ENCODE measurements at regions not wholly inside any gene's neighbourhood (a gene's known extent, or its start where the extent isn't known, plus 50 kb on each side); places are given as distances from the start of the nearest gene placed in this dataset.

GRCh38 chr6:65760285-65760684 is 53.3 kb upstream of the EYS start:
- no peak for DNase-seq

Measured in fibroblast of skin of abdomen (primary cell).